ENCODE measurements at regions not wholly inside any gene's neighbourhood (a gene's known extent, or its start where the extent isn't known, plus 50 kb on each side); places are given as distances from the start of the nearest gene placed in this dataset.

- DNase-seq (no peak), ATAC-seq (no peak)
- no peaks in the 10 kb centered on the region for H3K9me3 Mint-ChIP-seq
- no peaks in the 10 kb centered on the region for H3K36me3 Mint-ChIP-seq (ENCODE audit: insufficient read depth)
- no peaks in the 10 kb centered on the region for H3K4me1 Mint-ChIP-seq (ENCODE audit: low read depth)
- H3K4me3 Mint-ChIP-seq, result no peak overlapping the region
- H3K27me3 Mint-ChIP-seq (ENCODE audit: low read depth), result peaks cover 12% of the 10 kb centered on the region
Measured at GRCh38 chr2:196535061-196535460, 104.5 kb upstream of the CCDC150 start.

GRCh38 chr2:196535742-196536141, 103.8 kb upstream of the CCDC150 start:
- no peaks in the 10 kb centered on the region for H3K4me1 Mint-ChIP-seq (ENCODE audit: low read depth)
- ATAC-seq (no peak), DNase-seq (no peak)
- no peaks in the 10 kb centered on the region for H3K9me3 Mint-ChIP-seq
- no peaks in the 10 kb centered on the region for H3K36me3 Mint-ChIP-seq (ENCODE audit: insufficient read depth)
- H3K4me3 Mint-ChIP-seq, result no peak overlapping the region
- peaks cover 14% of the 10 kb centered on the region for H3K27me3 Mint-ChIP-seq (ENCODE audit: low read depth)

DNA sequence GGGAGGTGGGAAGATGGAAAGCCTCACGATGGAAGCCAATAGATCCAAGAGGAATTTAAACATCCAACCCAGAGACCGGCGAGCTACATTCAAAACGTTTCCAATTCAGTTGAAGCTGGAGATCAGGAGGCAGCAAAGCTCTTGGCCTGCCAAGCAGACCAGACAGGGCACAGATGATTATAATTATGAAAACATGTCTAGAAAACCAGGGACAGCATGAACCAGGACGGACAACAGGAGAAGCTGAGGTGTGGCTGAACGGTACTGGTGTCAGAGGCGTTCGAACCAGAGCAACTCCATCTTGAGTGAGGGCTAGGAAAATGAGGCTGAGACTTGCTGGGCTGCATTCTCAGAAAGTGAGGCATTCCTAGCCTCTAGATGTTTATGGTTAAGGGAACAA, 102.2 kb upstream of the CCDC150 start:
- peaks cover 12% of the 10 kb centered on the region for H3K27me3 Mint-ChIP-seq (ENCODE audit: low read depth)
- ATAC-seq, result no peak
- no peak overlapping the region for H3K4me3 Mint-ChIP-seq
- H3K4me1 Mint-ChIP-seq (ENCODE audit: low read depth), result no peaks in the 10 kb centered on the region
- no peak for DNase-seq
- H3K36me3 Mint-ChIP-seq (ENCODE audit: insufficient read depth), result no peaks in the 10 kb centered on the region
- H3K9me3 Mint-ChIP-seq, result no peaks in the 10 kb centered on the region

DNA sequence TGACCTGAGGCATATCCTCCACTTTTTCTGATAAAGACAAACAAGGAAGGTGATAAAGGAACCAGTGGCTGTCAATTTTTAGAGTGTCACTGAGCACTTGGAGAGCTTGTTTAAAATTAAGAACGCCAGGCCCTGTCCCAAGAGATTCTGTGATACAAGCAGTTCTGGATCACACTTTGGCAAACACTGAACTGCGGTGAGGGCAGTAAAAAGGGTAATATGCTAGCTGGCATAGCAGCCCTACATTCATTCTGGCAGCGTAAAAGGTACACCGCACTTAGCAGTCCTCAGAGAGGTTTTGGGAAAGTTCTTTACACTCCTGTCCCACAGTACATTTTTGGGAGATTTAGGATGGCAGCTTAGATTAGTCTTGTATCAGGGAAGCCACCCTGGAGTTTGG, 101.3 kb upstream of the CCDC150 start:
- DNase-seq (no peak), ATAC-seq (no peak)
- H3K4me3 Mint-ChIP-seq, result no peak overlapping the region
- peaks cover 12% of the 10 kb centered on the region for H3K27me3 Mint-ChIP-seq (ENCODE audit: low read depth)
- H3K4me1 Mint-ChIP-seq (ENCODE audit: low read depth), result no peaks in the 10 kb centered on the region
- H3K9me3 Mint-ChIP-seq, result no peaks in the 10 kb centered on the region
- H3K36me3 Mint-ChIP-seq (ENCODE audit: insufficient read depth), result no peaks in the 10 kb centered on the region

DNA sequence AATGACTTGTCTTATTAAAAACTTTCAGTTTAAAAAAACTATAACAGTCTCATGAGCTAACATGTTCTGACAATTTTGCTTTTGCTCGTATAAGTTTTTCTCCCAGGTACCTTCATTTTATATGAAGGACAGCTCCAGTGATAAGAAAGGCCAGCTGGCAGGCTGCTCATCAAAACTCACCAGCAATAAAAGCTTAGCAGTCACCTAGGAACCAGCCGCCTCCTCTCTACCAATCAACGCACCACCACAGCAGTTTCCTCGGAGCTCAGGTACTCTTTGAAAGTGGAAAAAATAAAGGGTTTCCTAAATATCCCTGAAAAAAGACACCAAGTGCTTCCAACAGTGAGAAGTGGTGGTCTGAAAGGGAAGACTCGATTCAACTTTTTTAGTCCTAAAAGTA, 100.9 kb upstream of the CCDC150 start:
- no peaks in the 10 kb centered on the region for H3K9me3 Mint-ChIP-seq
- peaks cover 12% of the 10 kb centered on the region for H3K27me3 Mint-ChIP-seq (ENCODE audit: low read depth)
- no peaks in the 10 kb centered on the region for H3K36me3 Mint-ChIP-seq (ENCODE audit: insufficient read depth)
- ATAC-seq (no peak), DNase-seq (no peak)
- no peak overlapping the region for H3K4me3 Mint-ChIP-seq
- H3K4me1 Mint-ChIP-seq (ENCODE audit: low read depth), result no peaks in the 10 kb centered on the region

GRCh38 chr2:196544906-196545433, 94.5 kb upstream of the CCDC150 start:
- Mint-ChIP-seq H3K27me3 (ENCODE audit: low read depth) (peaks cover 12% of the 10 kb centered on the region), H3K4me1 (ENCODE audit: low read depth) (no peaks in the 10 kb centered on the region), H3K9me3 (no peaks in the 10 kb centered on the region), H3K36me3 (ENCODE audit: insufficient read depth) (no peaks in the 10 kb centered on the region), H3K4me3 (no peak overlapping the region)
- ATAC-seq (no peak), DNase-seq (no peak)

- Mint-ChIP-seq H3K9me3 (no peaks in the 10 kb centered on the region), H3K27me3 (ENCODE audit: low read depth) (peaks cover 7% of the 10 kb centered on the region), H3K4me1 (ENCODE audit: low read depth) (no peaks in the 10 kb centered on the region), H3K4me3 (no peak overlapping the region), H3K36me3 (ENCODE audit: insufficient read depth) (no peaks in the 10 kb centered on the region)
- DNase-seq, result no peak
- ATAC-seq, result no peak
Measured at GRCh38 chr2:196546151-196546919, 93.2 kb upstream of the CCDC150 start.

DNA sequence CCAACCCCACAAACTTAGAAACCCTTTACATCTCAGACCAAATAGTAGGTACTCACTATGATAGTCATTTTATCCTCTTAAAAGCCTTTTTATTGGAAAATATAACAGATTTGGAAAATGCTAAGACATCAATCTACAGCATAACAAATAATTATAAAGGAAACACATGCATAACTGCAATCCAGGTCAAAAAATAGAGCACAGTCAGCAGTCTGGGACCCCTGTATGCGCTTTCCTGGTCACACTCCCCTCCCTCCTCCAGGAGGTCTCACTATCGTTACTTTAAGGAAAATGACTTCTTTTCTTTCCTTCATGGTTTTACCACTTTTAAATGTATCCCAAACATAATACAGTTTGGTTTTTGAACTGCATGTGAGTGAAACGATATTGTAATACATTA, 90.5 kb upstream of the CCDC150 start:
- Mint-ChIP-seq H3K36me3 (ENCODE audit: insufficient read depth) (no peaks in the 10 kb centered on the region), H3K4me3 (no peak overlapping the region), H3K9me3 (no peaks in the 10 kb centered on the region), H3K27me3 (ENCODE audit: low read depth) (peaks cover 7% of the 10 kb centered on the region), H3K4me1 (ENCODE audit: low read depth) (no peaks in the 10 kb centered on the region)
- ATAC-seq (no peak), DNase-seq (no peak)

DNA sequence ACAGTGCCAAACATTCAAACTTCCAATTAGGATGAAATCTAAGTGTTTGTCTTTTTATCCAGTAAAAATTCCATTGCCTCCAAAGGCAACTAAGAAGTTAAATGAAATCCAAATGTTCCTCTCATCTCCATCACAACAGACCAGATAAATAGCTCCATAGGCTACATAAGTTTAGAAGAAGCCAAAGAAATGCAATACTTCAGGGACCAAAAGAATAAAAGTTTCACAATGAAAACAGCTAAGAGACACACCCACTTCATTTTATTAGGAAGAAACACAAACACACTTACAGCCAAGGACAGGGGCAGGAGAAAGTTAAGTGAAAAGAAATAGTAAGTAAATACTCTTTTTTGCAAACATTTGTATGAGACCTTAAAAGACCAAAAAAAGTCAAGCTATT, 88.5 kb upstream of the CCDC150 start:
- DNase-seq (no peak), ATAC-seq (no peak)
- H3K4me3 Mint-ChIP-seq, result no peak overlapping the region
- H3K9me3 Mint-ChIP-seq, result no peaks in the 10 kb centered on the region
- peaks cover 2% of the 10 kb centered on the region for H3K27me3 Mint-ChIP-seq (ENCODE audit: low read depth)
- H3K36me3 Mint-ChIP-seq (ENCODE audit: insufficient read depth), result no peaks in the 10 kb centered on the region
- no peaks in the 10 kb centered on the region for H3K4me1 Mint-ChIP-seq (ENCODE audit: low read depth)

- H3K9me3 Mint-ChIP-seq, result no peaks in the 10 kb centered on the region
- no peaks in the 10 kb centered on the region for H3K4me1 Mint-ChIP-seq (ENCODE audit: low read depth)
- ATAC-seq (no peak), DNase-seq (no peak)
- H3K27me3 Mint-ChIP-seq (ENCODE audit: low read depth), result peaks cover 3% of the 10 kb centered on the region
- no peaks in the 10 kb centered on the region for H3K36me3 Mint-ChIP-seq (ENCODE audit: insufficient read depth)
- H3K4me3 Mint-ChIP-seq, result no peak overlapping the region
Measured at GRCh38 chr2:196555161-196555560, 84.4 kb upstream of the CCDC150 start.

DNA sequence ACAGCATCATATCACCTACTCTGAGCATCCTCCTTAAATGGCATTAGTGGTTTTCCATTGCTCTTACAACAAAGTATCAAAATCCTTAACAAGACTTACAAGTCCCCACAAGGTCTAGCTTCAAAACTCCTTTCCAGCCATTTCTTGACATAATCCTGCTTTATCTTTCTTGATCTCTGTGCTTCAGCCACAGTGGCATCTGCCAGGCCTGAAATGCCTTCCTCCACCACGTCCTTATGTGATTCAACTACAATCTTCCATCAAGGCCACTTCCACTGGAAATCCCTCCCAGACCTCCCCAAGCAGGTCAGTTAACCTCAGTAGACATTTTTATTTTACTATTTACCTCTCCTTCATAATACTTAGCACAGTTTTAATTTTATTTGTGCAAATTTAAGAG, 83.8 kb upstream of the CCDC150 start:
- Mint-ChIP-seq H3K27me3 (ENCODE audit: low read depth) (peaks cover 3% of the 10 kb centered on the region), H3K36me3 (ENCODE audit: insufficient read depth) (peaks cover 1% of the 10 kb centered on the region), H3K4me1 (ENCODE audit: low read depth) (no peaks in the 10 kb centered on the region), H3K4me3 (no peak overlapping the region), H3K9me3 (peaks cover 1% of the 10 kb centered on the region)
- no peak for DNase-seq
- ATAC-seq, result no peak

GRCh38 chr2:196558497-196558896, 81.0 kb upstream of the CCDC150 start:
- Mint-ChIP-seq H3K36me3 (ENCODE audit: insufficient read depth) (peaks cover 1% of the 10 kb centered on the region), H3K9me3 (peaks cover 3% of the 10 kb centered on the region), H3K27me3 (ENCODE audit: low read depth) (peaks cover 9% of the 10 kb centered on the region), H3K4me3 (no peak overlapping the region), H3K4me1 (ENCODE audit: low read depth) (no peaks in the 10 kb centered on the region)
- no peak for DNase-seq
- ATAC-seq, result no peak

DNA sequence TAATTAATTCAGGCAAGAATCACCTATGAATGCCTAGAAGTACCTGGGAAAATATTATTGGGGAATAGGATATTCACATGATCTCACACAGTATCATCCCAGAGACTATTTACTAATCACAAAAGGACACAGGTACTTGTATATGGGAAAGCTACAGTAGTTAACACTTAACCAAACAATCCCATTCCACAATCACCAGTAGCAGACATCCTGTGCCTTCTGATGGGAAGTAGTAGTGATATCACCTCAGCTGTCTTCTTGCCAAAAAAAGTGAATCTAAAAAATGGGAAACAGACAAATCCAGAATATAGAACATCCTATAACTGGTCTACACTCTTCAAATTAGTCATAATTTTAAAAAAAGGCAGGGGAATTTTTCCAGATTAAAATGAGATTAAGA, 75.6 kb upstream of the CCDC150 start:
- peaks cover 1% of the 10 kb centered on the region for H3K36me3 Mint-ChIP-seq (ENCODE audit: insufficient read depth)
- no peak overlapping the region for H3K4me3 Mint-ChIP-seq
- peaks cover 19% of the 10 kb centered on the region for H3K27me3 Mint-ChIP-seq (ENCODE audit: low read depth)
- peaks cover 3% of the 10 kb centered on the region for H3K9me3 Mint-ChIP-seq
- DNase-seq, result no peak
- no peaks in the 10 kb centered on the region for H3K4me1 Mint-ChIP-seq (ENCODE audit: low read depth)
- no peak for ATAC-seq

DNA sequence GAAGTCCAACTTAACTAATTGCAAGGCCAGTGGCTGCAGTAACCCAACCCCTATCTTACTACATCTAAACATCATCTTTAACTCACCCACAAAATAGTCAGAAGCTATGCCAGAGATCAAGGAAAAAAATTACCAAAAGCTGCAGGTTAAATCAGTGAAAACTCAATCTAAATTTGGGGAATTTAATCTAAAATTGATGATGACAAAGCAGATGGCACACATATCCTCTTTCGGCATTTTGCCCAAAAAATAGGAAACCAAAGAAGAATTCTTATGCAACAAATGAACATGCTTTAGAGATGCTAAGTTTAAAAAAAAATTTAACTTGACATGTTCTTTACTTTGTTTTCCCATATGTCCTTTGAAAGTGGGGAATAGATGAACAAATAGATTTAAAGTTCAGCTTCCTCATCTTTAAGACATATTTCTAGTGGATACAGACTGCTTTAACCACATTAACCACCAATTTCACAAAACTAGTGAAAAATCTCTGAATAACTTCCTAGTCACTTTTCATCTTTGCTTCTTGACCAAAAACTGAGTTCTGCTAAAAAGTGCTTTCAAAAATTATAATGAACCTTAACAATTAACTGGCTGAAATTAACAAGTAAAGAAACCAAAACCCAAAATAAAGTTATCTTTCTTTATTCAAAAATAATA, 74.3 kb upstream of the CCDC150 start:
- Mint-ChIP-seq H3K9me3 (peaks cover 3% of the 10 kb centered on the region), H3K4me3 (no peak overlapping the region), H3K36me3 (ENCODE audit: insufficient read depth) (peaks cover 1% of the 10 kb centered on the region), H3K4me1 (ENCODE audit: low read depth) (no peaks in the 10 kb centered on the region), H3K27me3 (ENCODE audit: low read depth) (peaks cover 26% of the 10 kb centered on the region)
- ATAC-seq, result no peak
- no peak for DNase-seq

- H3K27me3 Mint-ChIP-seq (ENCODE audit: low read depth), result peaks cover 27% of the 10 kb centered on the region
- DNase-seq, result no peak
- no peaks in the 10 kb centered on the region for H3K9me3 Mint-ChIP-seq
Measured at GRCh38 chr2:196565982-196566381, 73.5 kb upstream of the CCDC150 start.

More at GRCh38 chr2:196565982-196566381, 73.5 kb upstream of the CCDC150 start:
- Mint-ChIP-seq H3K36me3 (ENCODE audit: insufficient read depth) (no peaks in the 10 kb centered on the region), H3K4me1 (ENCODE audit: low read depth) (no peaks in the 10 kb centered on the region), H3K4me3 (no peak overlapping the region)
- ATAC-seq, result no peak
